H9 (cell line): ENCODE measurements at regions not wholly inside any gene's neighbourhood (a gene's known extent, or its start where the extent isn't known, plus 50 kb on each side); places are given as distances from the start of the nearest gene placed in this dataset.

Source experiments
- DNase-seq: peaks from one replicate; pipeline ENCODE4 v3.0.0-alpha.2; 2017
- H2AFZ ChIP-seq: one replicate; pipeline ENCODE4 v1.6.1; 2013; ENCODE audit warnings: mild to moderate bottlenecking, low read length, control low read depth, moderate library complexity
- H2AK5ac ChIP-seq: 2 replicates; pipeline ENCODE4 v1.6.1; 2013; ENCODE audit warnings: low read length, control low read depth, mixed read lengths; ENCODE audit not compliant: insufficient read length
- H2BK120ac ChIP-seq: one replicate; pipeline ENCODE4 v1.6.1; 2013; ENCODE audit warnings: low read depth, mild to moderate bottlenecking, low read length, control low read depth, inconsistent platforms; ENCODE audit not compliant: poor library complexity, severe bottlenecking
- H2BK12ac ChIP-seq: 2 replicates; pipeline ENCODE4 v1.6.1; 2013; ENCODE audit warnings: low read length, control low read depth, mixed read lengths, low read depth; ENCODE audit not compliant: insufficient read length
- H2BK15ac ChIP-seq: 2 replicates; pipeline ENCODE4 v1.6.1; 2013; ENCODE audit warnings: low read depth, low read length, control low read depth
- H2BK20ac ChIP-seq: one replicate; pipeline ENCODE4 v1.6.1; 2013; ENCODE audit warnings: low read depth, mild to moderate bottlenecking, low read length, control low read depth, inconsistent platforms; ENCODE audit not compliant: poor library complexity, severe bottlenecking
- H2BK5ac ChIP-seq: 2 replicates; pipeline ENCODE4 v1.6.1; 2013; ENCODE audit warnings: low read length, control low read depth, mixed read lengths; ENCODE audit not compliant: insufficient read length
- H3K14ac ChIP-seq: 2 replicates; pipeline ENCODE4 v1.6.1; 2013; ENCODE audit warnings: low read length, control low read depth; ENCODE audit not compliant: insufficient read depth
- H3K18ac ChIP-seq: 2 replicates; pipeline ENCODE4 v1.6.1; 2013; ENCODE audit warnings: low read depth, mild to moderate bottlenecking, mixed read lengths, low read length, control low read depth; ENCODE audit not compliant: insufficient read length
- H3K23ac ChIP-seq: 2 replicates; pipeline ENCODE4 v1.6.1; 2013; ENCODE audit warnings: low read length, control low read depth, mixed read lengths, low read depth; ENCODE audit not compliant: insufficient read length
- H3K23me2 ChIP-seq: 2 replicates; pipeline ENCODE4 v1.6.1; 2013; ENCODE audit warnings: low read depth, mild to moderate bottlenecking, mixed read lengths, low read length, control low read depth; ENCODE audit not compliant: insufficient read length, poor library complexity, severe bottlenecking
- H3K27ac ChIP-seq: 2 replicates; pipeline ENCODE4 v1.5.1; 2013; ENCODE audit warnings: low read length, control low read depth, mixed read lengths, low read depth; ENCODE audit not compliant: insufficient read length
- H3K27me3 ChIP-seq: 2 replicates; pipeline ENCODE4 v1.6.1; 2013; ENCODE audit warnings: low read length, control low read depth, inconsistent platforms; ENCODE audit not compliant: insufficient read depth
- H3K4ac ChIP-seq: 2 replicates; pipeline ENCODE4 v1.6.1; 2013; ENCODE audit warnings: low read depth, mild to moderate bottlenecking, control low read depth, inconsistent platforms, low read length, moderate library complexity
- H3K4me1 ChIP-seq: 2 replicates; pipeline ENCODE4 v1.6.1; 2013; ENCODE audit warnings: low read length, control low read depth, inconsistent platforms; ENCODE audit not compliant: insufficient read depth
- H3K4me2 ChIP-seq: 2 replicates; pipeline ENCODE4 v1.6.1; 2013; ENCODE audit warnings: low read length, control low read depth, mixed read lengths; ENCODE audit not compliant: insufficient read length, insufficient read depth
- H3K56ac ChIP-seq: 2 replicates; pipeline ENCODE4 v1.6.1; 2013; ENCODE audit warnings: low read depth, mild to moderate bottlenecking, mixed read lengths, low read length, control low read depth; ENCODE audit not compliant: insufficient read length
- H3K79me1 ChIP-seq: 2 replicates; pipeline ENCODE4 v1.6.1; 2013; ENCODE audit warnings: low read depth, mild to moderate bottlenecking, moderate library complexity, low read length, control low read depth, inconsistent platforms; ENCODE audit not compliant: insufficient read depth, poor library complexity, severe bottlenecking
- H3K79me2 ChIP-seq: 2 replicates; pipeline ENCODE4 v1.6.1; 2013; ENCODE audit warnings: low read length, control low read depth, inconsistent platforms; ENCODE audit not compliant: insufficient read depth
- H3K9ac ChIP-seq: 2 replicates; pipeline ENCODE4 v1.6.1; 2013; ENCODE audit warnings: low read length, control low read depth, mixed read lengths; ENCODE audit not compliant: insufficient read length; ENCODE audit errors: extremely low read depth
- H3K9me3 ChIP-seq: one replicate; pipeline ENCODE4 v1.6.1; 2013; ENCODE audit warnings: low read depth, low read length, inconsistent platforms; ENCODE audit not compliant: control insufficient read depth
- H3T11ph ChIP-seq: one replicate; pipeline ENCODE4 v1.6.1; 2013; ENCODE audit warnings: mild to moderate bottlenecking, low read length, control low read depth, inconsistent platforms
- H4K20me1 ChIP-seq: one replicate; pipeline ENCODE4 v1.6.1; 2013; ENCODE audit not compliant: control insufficient read depth, insufficient read length, insufficient read depth
- H4K5ac ChIP-seq: 2 replicates; pipeline ENCODE4 v1.6.1; 2013; ENCODE audit warnings: low read depth, mild to moderate bottlenecking, mixed read lengths, low read length, control low read depth; ENCODE audit not compliant: insufficient read length
- H4K8ac ChIP-seq: replicated peaks from 2 replicates; pipeline ENCODE4 v1.6.1; 2013; ENCODE audit warnings: low read length, control low read depth, mixed read lengths, low read depth; ENCODE audit not compliant: insufficient read length
- H4K91ac ChIP-seq: 2 replicates; pipeline ENCODE4 v1.6.1; 2013; ENCODE audit warnings: low read depth, mild to moderate bottlenecking, moderate library complexity, mixed read lengths, low read length, control low read depth; ENCODE audit not compliant: insufficient read length
- H3K27ac Mint-ChIP-seq, 3 experiments: 2 replicates in 2 of 3; 3 replicates in 1 of 3; pipeline ENCODE4 v1.8.0; 2020 to 2021; ENCODE audit warnings: mixed read lengths in 3 of 3, mild to moderate bottlenecking in 1 of 3, moderate library complexity in 1 of 3
- H3K27me3 Mint-ChIP-seq: 2 replicates; pipeline ENCODE4 v1.8.0; 2021; ENCODE audit warnings: low read depth, mild to moderate bottlenecking, moderate library complexity, mixed read lengths
- H3K36me3 Mint-ChIP-seq, 3 experiments: 2 replicates in 2 of 3; 3 replicates in 1 of 3; pipeline ENCODE4 v1.8.0; 2020 to 2021; ENCODE audit warnings: low read depth in 3 of 3, mixed read lengths in 3 of 3; ENCODE audit not compliant: insufficient read depth in 1 of 3
- H3K4me1 Mint-ChIP-seq, 2 experiments: 2 replicates each; pipeline ENCODE4 v1.8.0; 2020; ENCODE audit warnings: mixed read lengths in 2 of 2
- H3K4me3 Mint-ChIP-seq, 2 experiments: 2 replicates in 1 of 2; 3 replicates in 1 of 2; pipeline ENCODE4 v1.8.0; 2020 to 2021; ENCODE audit warnings: mild to moderate bottlenecking in 2 of 2, mixed read lengths in 2 of 2, moderate library complexity in 1 of 2
- H3K9me3 Mint-ChIP-seq, 2 experiments: 2 replicates in 1 of 2; 3 replicates in 1 of 2; pipeline ENCODE4 v1.8.0; 2020; ENCODE audit warnings: mild to moderate bottlenecking in 2 of 2, mixed read lengths in 2 of 2, moderate library complexity in 1 of 2
- CTCF ChIP-seq: fragments of 200-600 bp; sonication (generic); conservative IDR thresholded peaks from 3 replicates; pipeline ENCODE4 v1.8.0; 2021; ENCODE audit warnings: antibody characterized with exemption, mild to moderate bottlenecking
- WGBS: extraction: QIAGEN DNeasy Blood & Tissue Kit; methylation state at CpG from one replicate; pipeline ENCODE4 v1.1.7; 2013; ENCODE audit warnings: missing lambda C conversion rate, low lambda C conversion rate, mixed read lengths; ENCODE audit not compliant: insufficient read length; ENCODE audit errors: extremely low coverage; 5-methylcytosine and 5-hydroxymethylcytosine counted together

- Mint-ChIP-seq H3K27ac (no peak overlapping the region), H3K9me3 (peaks cover 0 to 2% of the 10 kb centered on the region in 2 experiments; a peak in 2 of 5 replicates), H3K27me3 (no peaks in the 10 kb centered on the region), H3K4me3 (no peak overlapping the region), H3K4me1 (no peaks in the 10 kb centered on the region), H3K36me3 (no peaks in the 10 kb centered on the region; a peak in 1 of 7 replicates)
- Histone ChIP-seq H3K56ac (no peak overlapping the region), H3K4me1 (no peaks in the 10 kb centered on the region), H3K9me3 (no peaks in the 10 kb centered on the region), H2BK20ac (no peak overlapping the region), H3K23me2 (no peaks in the 10 kb centered on the region), H3K9ac (no peak overlapping the region), H3K79me1 (no peaks in the 10 kb centered on the region), H3K27ac (no peak overlapping the region), H3K27me3 (no peaks in the 10 kb centered on the region), H3K23ac (no peak overlapping the region), H4K8ac (no peak overlapping the region), H2AFZ (no peak overlapping the region), H2BK12ac (no peak overlapping the region), H2BK120ac (no peak overlapping the region), H3K14ac (no peak overlapping the region), H4K91ac (no peak overlapping the region), H3K4ac (no peak overlapping the region), H4K20me1 (no peaks in the 10 kb centered on the region), H3K4me2 (no peak overlapping the region), H3T11ph (no peak overlapping the region), H3K18ac (no peak overlapping the region), H3K79me2 (no peaks in the 10 kb centered on the region), H4K5ac (no peak overlapping the region), H2AK5ac (no peak overlapping the region), H2BK5ac (no peak overlapping the region), H2BK15ac (no peak overlapping the region)
- WGBS, result no CpG with 5 or more reads among the region's 2 CpGs
- no peak for TF ChIP-seq CTCF
- DNase-seq, result no peak
These were observed 857.8 kb downstream of the CENPC start for GRCh38 chr4:66687459-66687858.
